ENCODE measurements at regions not wholly inside any gene's neighbourhood (a gene's known extent, or its start where the extent isn't known, plus 50 kb on each side); places are given as distances from the start of the nearest gene placed in this dataset.
"Not testable (repeated sequence)": the region's sequence is repeated elsewhere in the genome, so short reads cannot be mapped to it uniquely, and the experiment has no call there.

DNA sequence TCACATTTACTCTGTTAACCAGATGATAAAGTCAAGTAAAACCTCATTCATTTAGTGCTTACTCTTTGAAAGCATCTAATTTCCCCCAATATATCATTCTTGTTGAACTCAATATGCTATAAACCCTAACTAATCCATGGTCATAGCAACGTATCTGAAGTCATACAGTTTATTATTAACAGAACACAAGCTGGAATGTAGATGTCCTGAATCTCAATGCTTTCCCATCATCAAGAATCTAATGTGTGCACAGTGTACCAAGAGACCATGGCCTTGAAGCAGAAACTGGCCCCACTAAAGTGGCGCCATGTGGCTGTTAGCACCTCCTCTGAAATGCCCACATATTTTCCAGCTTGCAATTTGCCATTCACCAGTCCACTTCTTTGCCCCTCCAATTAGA is 245.8 kb downstream of the SOX9 start:
- DNase-seq (ENCODE audit: low read depth), result no peak

GRCh38 chr17:72368191-72368590 is 247.4 kb downstream of the SOX9 start:
- DNase-seq (ENCODE audit: low read depth), result no peak

DNA sequence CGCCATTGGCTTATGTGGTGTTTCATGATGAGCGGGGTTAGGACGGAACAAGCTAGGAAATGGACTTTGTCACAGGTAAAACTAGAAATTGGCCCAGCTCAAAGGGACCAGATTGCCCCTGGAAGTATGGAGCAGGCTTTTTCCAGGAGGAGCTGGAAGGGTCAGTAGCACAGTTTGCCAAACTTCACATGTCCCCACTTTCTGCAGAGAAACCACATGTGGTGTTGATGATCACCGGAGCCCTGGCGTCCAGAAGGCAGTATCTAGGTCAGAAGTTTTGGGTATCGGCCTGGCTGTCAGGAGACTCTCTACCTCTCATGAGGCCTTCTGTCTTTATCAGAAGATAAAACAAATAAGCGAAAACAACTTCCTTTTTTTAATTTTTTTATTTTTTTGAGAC is 248.5 kb downstream of the SOX9 start:
- DNase-seq (ENCODE audit: low read depth), result no peak

- no peak for DNase-seq (ENCODE audit: low read depth)
Measured at GRCh38 chr17:72370819-72371218, 250.0 kb downstream of the SOX9 start.

GRCh38 chr17:72372185-72372584 is 251.4 kb downstream of the SOX9 start:
- DNase-seq (ENCODE audit: low read depth), result no peak

GRCh38 chr17:72373910-72374741 is 253.3 kb downstream of the SOX9 start:
- DNase-seq (ENCODE audit: low read depth), result no peak

DNA sequence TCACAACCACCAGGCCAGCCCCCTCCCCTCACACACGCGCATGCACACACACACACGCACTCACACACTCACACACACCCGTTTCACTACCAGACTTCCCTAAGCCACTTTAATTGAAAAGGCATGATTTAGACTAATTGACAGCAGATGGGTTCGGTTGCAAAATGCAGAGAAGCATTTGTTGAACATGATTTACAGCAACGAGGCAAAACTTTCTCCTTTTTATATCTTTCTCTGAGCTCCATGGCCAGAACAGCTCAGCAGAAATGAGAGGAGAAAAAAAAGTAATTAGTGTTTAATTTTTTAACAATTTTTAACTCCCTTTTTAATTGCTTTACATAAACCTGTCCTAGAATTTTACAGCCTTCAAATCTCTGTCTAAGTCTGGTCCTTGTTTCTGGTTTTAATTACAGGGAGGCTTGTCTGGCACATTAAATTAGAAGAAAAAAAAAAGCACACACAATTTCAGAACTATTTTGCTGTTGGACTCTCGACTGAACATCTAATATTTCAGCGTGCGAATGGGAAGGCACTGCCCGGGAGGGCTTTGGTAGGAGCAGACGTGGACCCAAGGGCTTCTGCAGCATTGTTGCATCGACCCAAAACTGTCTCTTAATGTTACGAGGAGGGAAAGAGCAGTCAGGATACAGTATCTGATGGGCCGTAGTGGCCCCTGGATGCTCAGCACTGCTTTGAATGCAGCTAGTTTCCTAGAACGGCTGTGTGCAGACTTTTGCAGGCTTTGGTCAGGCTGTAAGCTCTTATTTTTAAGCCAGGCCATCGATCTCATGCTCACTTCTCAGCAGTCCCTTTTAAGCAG is 255.9 kb downstream of the SOX9 start:
- DNase-seq (ENCODE audit: low read depth), result no peak

DNA sequence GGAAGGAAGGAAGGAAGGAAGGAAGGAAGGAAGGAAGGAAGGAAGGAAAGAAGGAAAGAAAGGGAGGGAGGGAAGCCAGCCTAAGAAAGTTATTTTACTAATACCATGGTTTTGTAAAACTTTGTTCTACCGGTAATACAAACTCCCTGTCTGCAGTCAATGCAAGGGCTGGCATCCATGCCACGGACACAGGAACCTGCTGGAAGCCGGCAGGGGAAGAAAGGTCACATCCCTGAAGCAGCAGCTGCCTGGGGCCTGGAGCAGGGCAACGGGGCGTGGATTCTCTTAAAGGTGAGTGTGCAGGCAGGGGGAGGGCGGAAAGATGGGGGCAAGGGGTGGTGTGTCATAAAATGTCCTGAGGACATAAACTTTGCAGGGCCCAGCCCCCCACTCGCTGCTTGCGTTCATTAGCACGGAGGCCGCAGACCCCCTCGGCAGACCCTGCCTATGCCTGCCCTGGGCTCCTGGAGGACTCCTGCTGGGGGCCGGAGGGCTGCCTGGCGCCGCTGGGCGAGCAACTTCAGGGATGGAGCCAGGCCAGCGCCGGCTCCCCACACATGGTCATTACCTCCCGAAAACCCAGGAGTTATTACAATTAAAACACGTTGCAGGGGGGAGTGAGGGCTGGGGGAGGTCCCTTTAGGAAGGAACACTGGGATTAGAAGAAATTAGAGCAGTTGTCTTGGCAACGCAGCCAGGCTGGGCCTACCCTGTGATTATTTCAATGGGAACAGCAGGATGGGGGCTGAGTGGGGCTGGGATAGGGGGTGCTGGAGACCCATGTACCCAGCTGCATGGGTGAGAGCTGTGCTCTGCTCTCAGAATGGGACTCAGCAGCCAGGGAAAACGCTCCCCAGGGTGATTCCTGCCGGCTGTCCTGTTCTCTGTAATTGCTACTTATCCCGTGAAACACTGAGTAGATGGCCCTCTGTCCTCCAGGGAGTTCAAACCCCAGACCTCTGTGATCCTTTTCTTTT is 257.9 kb downstream of the SOX9 start:
- no peak for DNase-seq (ENCODE audit: low read depth)

DNA sequence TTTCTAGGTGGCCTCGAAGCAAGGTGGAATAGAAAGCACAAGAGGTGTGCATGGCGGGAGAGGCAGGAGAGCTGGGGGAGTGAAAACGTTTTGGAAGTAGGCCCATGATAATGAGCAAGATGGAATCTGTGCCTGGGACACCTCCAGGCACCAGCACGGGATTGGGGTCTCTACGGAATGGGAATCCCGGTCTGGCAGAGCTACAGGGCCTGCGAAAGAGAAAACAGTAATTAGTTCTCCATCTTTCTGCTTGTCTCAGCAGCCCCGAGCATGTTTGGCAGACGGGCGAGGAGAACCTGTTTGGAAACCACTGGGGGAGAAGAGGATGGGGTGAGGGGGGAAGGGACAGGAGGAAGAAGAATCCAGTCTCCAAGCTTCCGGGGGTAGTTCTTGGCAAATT is 258.7 kb downstream of the SOX9 start:
- DNase-seq (ENCODE audit: low read depth), result no peak

GRCh38 chr17:72380120-72380519 is 259.3 kb downstream of the SOX9 start:
- no peak for DNase-seq (ENCODE audit: low read depth)

GRCh38 chr17:72380737-72381136 is 259.9 kb downstream of the SOX9 start:
- no peak for DNase-seq (ENCODE audit: low read depth)

GRCh38 chr17:72381597-72382397 is 261.0 kb downstream of the SOX9 start:
- DNase-seq (ENCODE audit: low read depth), result no peak

- DNase-seq (ENCODE audit: low read depth), result no peak
Measured at GRCh38 chr17:72382971-72383722, 262.3 kb downstream of the SOX9 start.

DNA sequence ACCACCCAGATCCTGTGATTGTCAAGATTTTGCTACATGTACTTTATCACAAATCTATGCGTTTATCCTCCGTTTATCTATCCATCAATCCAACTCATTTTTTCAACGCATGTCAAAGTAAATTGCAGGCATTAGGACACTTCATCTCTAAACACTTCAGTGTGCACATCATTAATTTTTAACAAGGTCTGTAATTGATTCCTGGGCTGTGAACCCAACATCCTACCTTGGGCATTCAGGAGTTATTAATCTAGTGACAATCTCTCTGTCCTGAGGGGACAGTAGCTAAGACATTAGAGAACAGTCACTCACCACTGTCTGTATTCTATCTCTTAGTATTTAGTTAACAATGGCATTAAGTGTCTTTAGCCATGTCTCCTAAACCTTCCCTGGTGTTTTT is 264.7 kb downstream of the SOX9 start:
- no peak for DNase-seq (ENCODE audit: low read depth)

- not testable (repeated sequence) for DNase-seq (ENCODE audit: low read depth)
Measured at GRCh38 chr17:72386173-72386572, 265.4 kb downstream of the SOX9 start.

- no peak for DNase-seq (ENCODE audit: low read depth)
Measured at GRCh38 chr17:72386619-72387237, 265.9 kb downstream of the SOX9 start.

GRCh38 chr17:72387487-72387886 is 266.7 kb downstream of the SOX9 start:
- DNase-seq (ENCODE audit: low read depth), result no peak

- DNase-seq (ENCODE audit: low read depth), result no peak
Measured at GRCh38 chr17:72387969-72388368, 267.1 kb downstream of the SOX9 start.

DNA sequence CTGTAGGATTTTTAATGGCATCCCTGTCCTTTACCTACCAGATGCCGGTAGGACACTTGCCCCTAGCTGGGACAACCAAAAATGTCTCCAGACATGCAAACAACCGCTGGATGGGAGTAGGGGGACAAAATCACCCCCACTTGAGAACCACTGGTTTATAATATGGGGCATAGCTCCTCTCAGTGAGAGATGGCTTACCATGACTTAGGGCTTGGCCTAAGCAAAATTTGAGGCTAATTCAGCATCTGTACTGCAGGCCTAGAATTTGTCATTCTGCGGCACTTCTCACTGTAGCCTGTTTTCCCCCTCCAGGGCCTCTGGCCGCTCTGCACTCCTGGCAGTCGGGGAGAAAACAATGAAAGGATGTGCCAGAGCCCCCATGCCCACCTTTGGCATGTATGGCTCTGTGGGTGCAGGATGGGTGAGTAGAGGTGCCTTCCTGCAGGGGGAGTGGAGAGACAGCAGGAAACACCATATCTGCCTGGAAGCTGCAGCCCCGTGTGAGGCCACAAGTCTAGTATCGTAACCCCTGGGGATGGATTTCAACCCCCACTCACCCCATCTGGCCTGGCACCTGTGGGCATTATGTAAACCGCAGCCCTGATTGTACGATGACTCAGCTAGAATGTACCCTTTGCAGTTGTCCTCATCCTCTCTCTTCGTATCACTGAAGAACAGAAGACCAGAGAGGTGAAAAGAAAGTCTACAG is 268.1 kb downstream of the SOX9 start:
- no peak for DNase-seq (ENCODE audit: low read depth)

All from stimulated activated CD8-positive, alpha-beta memory T cell treated with anti-CD3 and anti-CD28 coated beads, Interleukin-12 subunit alpha, Interleukin-12 subunit beta, amount 100 ng/mL, for 1 hour (primary cell).